BJ (cell line): ENCODE measurements at regions not wholly inside any gene's neighbourhood (a gene's known extent, or its start where the extent isn't known, plus 50 kb on each side); places are given as distances from the start of the nearest gene placed in this dataset.

ENCODE experiments used
- CTCF ChIA-PET: fragments of 350-600 bp; formaldehyde crosslinking; extraction: SDS; loops from one replicate; lab custom pipeline; 2021; ENCODE audit warnings: antibody characterized with exemption, inconsistent platforms; lab: Yijun Ruan, JAX
- POLR2A ChIA-PET: fragments of 300-600 bp; sonication (Branson Sonifier 250); formaldehyde crosslinking; extraction: SDS; loops from one replicate; lab custom pipeline; 2021; ENCODE audit warnings: antibody characterized with exemption; lab: Charles Lee
- DNase-seq: peaks from one replicate; pipeline ENCODE4 v3.0.0-alpha.2; 2011; ENCODE audit warnings: low read depth
- H3K27me3 ChIP-seq: 2 replicates; pipeline ENCODE4 v1.6.0; 2011; ENCODE audit warnings: low read length; ENCODE audit not compliant: control insufficient read depth, insufficient read depth
- H3K36me3 ChIP-seq: 2 replicates; pipeline ENCODE4 v1.5.1; 2011; ENCODE audit warnings: low read length; ENCODE audit not compliant: control insufficient read depth, insufficient read depth
- H3K4me3 ChIP-seq: 2 replicates; pipeline ENCODE4 v1.5.1; 2011; ENCODE audit warnings: low read depth, mild to moderate bottlenecking, control low read depth, low read length
- TF ChIP-seq, protein P1 (sequence below): IDR thresholded peaks from 2 replicates; pipeline ENCODE4 v1.5.1; 2011; ENCODE audit warnings: low read depth, mild to moderate bottlenecking, control low read depth, inconsistent platforms, low read length, moderate library complexity; ENCODE audit not compliant: insufficient read depth

DNA sequence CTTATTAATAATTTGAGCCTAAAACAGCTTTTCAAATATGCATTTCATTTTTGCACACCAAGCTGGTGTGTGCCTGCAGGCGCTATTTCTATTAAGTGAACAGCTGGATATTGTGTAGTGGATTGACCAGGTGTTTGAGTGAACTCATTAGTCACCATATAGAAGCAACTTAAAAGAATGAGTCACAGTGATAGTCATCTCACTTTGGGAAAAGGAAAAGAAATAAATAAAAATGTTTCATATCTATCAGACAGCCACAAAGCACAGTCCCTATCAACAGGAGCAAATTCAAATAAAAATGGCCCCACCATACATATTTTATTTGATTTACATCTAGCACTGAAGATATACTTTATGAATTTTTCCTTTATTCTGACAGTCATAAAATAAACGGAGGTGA lies 456.5 kb upstream of the CDH9 start:
- DNase-seq = no peak
- TF ChIP-seq, protein P1, sequence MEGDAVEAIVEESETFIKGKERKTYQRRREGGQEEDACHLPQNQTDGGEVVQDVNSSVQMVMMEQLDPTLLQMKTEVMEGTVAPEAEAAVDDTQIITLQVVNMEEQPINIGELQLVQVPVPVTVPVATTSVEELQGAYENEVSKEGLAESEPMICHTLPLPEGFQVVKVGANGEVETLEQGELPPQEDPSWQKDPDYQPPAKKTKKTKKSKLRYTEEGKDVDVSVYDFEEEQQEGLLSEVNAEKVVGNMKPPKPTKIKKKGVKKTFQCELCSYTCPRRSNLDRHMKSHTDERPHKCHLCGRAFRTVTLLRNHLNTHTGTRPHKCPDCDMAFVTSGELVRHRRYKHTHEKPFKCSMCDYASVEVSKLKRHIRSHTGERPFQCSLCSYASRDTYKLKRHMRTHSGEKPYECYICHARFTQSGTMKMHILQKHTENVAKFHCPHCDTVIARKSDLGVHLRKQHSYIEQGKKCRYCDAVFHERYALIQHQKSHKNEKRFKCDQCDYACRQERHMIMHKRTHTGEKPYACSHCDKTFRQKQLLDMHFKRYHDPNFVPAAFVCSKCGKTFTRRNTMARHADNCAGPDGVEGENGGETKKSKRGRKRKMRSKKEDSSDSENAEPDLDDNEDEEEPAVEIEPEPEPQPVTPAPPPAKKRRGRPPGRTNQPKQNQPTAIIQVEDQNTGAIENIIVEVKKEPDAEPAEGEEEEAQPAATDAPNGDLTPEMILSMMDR = no peak
- POLR2A ChIA-PET = no interaction called here
- H3K36me3 ChIP-seq = no peaks in the 10 kb centered on the region
- no peaks in the 10 kb centered on the region for H3K27me3 ChIP-seq
- CTCF ChIA-PET = no interaction called here
- H3K4me3 ChIP-seq = no peak overlapping the region

DNA sequence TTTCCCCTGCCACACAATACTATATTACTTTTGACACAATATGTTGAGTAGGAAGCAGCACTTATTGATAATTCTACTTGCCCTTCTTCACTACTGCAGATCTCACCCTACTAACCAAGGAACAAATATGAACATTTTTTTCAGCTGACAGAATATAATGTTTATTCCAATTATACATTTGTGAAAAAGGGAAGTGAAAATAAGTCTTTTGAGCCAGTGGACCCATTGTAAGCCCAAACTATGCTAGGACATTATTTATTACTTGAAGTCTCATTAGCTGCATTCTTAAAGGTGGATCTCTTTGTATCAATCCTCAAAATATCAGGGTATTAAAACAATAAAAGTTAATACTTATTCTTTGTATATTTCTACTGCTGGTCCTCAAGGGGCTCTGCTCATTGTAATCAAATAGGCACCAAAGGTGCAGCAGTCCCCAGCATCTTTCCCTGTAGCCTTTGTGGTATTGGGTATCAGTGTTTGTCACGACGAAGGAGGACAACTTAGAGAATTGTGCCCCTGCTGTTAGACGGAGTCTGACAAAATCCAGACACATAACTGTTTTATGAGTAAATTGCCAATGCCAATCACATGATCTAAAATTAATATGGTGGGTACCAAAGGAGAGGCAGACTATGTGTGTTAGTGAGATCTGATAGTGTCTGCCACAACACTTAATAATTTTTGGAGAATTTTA lies 453.5 kb upstream of the CDH9 start:
- H3K27me3 ChIP-seq = no peaks in the 10 kb centered on the region
- TF ChIP-seq, protein P1 = no peak
- H3K4me3 ChIP-seq = no peak overlapping the region
- H3K36me3 ChIP-seq = no peaks in the 10 kb centered on the region
- ChIA-PET POLR2A (no interaction called here), CTCF (no interaction called here)
- DNase-seq = no peak

DNA sequence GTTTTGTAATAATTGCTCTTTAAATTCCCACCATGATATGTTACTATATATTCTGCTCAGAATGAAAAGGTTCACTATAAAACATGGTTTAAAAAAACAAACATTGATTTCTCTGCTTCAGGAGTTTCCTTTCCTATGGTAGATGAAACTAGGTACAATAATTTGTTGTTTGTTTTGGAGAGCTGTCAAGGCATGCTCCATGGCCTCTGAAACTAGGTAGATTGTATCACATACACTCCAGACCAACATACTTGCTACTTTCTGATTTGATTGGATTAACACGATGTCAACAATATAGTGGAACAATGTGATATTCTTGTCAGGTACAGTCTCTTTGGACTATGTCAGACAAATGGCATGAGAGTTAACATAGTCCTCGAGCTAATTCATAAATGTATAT lies 452.7 kb upstream of the CDH9 start:
- DNase-seq = no peak
- Histone ChIP-seq H3K27me3 (no peaks in the 10 kb centered on the region), H3K36me3 (no peaks in the 10 kb centered on the region), H3K4me3 (no peak overlapping the region)
- TF ChIP-seq, protein P1 = no peak
- CTCF ChIA-PET = no interaction called here
- POLR2A ChIA-PET = no interaction called here

GRCh38 chr5:27489701-27490100 lies 451.3 kb upstream of the CDH9 start:
- H3K27me3 ChIP-seq = no peaks in the 10 kb centered on the region
- POLR2A ChIA-PET = no interaction called here
- CTCF ChIA-PET = no interaction called here
- no peaks in the 10 kb centered on the region for H3K36me3 ChIP-seq
- DNase-seq = no peak
- TF ChIP-seq, protein P1 = no peak
- H3K4me3 ChIP-seq = no peak overlapping the region

GRCh38 chr5:27482663-27483062 lies 444.3 kb upstream of the CDH9 start:
- Histone ChIP-seq H3K4me3 (no peak overlapping the region), H3K27me3 (no peaks in the 10 kb centered on the region), H3K36me3 (no peaks in the 10 kb centered on the region)
- ChIA-PET POLR2A (no interaction called here), CTCF (no interaction called here)
- TF ChIP-seq, protein P1 = no peak
- DNase-seq = no peak
